Kidney capillary endothelial cell (primary cell): ENCODE measurements at regions not wholly inside any gene's neighbourhood (a gene's known extent, or its start where the extent isn't known, plus 50 kb on each side); places are given as distances from the start of the nearest gene placed in this dataset.

Experiments used
- DNase-seq: peaks from one replicate; pipeline ENCODE4 v3.0.0-alpha.2; 2018; ENCODE audit warnings: low spot score

DNA sequence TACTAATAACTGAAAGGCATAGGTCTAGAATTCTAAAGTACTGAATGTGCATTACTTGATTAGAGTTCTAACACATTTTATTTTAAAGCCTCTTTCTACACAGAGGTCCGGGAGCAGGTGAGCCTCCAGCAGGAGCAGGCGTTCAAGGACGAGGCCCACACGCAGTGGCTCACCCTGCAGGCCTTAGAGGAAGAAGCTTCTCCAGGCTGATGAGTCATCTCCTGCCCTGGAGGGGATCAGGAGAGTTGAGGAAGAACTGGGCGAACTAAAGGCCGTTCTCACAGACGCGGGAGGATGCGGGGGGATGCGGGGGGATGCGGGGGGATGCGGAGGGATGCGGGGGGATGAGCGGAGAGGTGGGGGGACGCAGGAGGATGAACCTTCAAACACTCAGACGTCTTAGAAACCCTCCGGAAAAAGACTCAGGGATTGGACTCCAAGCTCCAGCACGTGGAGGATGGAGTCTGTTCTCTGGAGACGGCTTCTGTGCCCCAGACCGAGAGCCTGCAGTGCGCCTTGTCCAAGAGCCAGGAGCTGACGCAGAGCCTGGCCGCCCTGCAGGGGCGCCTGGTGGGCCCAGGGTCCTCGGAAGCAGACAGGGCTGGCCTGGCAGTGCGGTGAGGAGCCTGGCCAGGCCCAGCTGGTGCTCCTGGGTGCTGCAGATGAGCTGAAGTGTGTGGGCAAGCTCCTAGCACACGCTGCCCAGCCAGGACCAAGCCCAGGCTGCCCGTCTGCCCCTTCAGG lies 433.7 kb upstream of the TPK1 start:
- DNase-seq, result no peak

DNA sequence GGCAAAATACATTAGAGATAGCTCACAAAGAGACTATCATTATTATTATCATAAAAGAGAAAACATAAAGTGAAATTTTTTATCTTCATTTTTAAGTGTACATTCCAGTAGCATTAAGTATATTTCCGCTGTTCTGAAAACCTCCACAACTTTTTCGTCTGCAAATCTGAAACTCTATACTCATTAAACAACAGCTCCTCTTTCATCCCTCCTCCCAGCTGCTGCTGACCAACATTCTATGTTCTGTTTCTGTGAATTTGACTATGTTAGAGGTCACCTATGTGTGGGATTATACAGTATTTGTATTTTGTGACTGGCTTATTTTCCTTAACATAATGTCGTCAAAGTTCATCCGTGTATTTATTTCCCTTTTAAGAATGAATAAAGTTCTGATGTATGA lies 429.3 kb upstream of the TPK1 start:
- no peak for DNase-seq

GRCh38 chr7:145263886-145264285 lies 428.0 kb upstream of the TPK1 start:
- DNase-seq, result no peak

GRCh38 chr7:145252031-145252430 lies 416.2 kb upstream of the TPK1 start:
- no peak for DNase-seq

DNA sequence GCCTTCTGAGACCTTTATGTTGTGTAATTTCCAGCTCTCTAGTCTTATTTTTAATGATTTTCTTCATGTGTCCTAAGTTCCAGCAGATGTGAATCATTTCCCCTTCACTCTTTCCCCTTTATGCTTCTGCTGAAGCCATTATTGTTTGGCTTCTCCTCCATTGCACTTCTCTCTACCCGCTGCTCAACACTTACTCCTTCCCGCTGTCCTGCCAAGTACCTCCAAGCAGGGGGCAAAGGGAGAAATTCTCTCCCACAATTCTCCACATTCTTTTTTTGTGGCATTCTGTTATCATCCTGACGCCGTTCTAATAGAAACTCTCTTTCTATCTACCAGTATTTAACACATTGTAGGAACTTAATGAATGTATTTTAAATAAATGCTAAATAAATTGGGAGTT lies 388.9 kb upstream of the TPK1 start:
- DNase-seq, result no peak

DNA sequence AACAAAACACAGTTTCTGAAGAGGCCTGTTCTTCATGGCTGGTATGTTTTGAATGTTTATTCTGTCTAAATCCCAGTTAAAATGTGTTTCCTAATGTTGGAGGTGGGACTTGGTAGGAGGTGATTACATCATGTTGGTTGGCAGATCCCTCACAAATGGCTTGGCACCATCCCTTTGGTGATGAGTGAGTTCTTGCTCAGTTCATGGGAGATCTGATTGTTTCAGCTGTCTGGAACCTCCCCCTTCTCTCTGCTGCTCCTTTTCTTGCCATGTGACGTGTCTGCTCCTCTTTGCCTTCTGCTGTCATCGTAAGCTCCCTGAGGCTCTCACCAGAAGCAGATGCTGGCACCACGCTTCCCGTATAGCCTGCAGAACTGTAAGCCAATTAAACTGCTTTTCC lies 383.6 kb upstream of the TPK1 start:
- no peak for DNase-seq

- DNase-seq, result no peak
These were observed 381.0 kb upstream of the TPK1 start for GRCh38 chr7:145216866-145217265.

DNA sequence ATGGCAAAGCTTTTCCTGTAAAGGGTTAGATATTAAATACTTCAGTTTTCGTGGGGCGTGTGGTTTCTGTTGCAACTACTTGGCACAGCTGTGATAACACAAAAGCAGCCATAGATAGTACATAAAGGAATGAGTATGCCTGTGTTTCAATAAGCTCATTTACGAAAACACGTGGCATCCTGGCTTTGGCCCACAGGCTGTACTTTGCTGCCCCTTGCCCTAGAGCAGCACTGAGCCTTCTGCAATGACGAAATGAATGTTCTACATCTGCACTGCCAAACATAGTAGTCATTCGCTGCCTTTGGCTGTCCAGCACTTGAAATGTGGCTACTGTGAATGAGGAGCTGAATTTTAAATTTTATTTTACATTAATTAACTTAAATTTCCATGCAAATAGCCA lies 376.2 kb upstream of the TPK1 start:
- DNase-seq, result no peak

DNA sequence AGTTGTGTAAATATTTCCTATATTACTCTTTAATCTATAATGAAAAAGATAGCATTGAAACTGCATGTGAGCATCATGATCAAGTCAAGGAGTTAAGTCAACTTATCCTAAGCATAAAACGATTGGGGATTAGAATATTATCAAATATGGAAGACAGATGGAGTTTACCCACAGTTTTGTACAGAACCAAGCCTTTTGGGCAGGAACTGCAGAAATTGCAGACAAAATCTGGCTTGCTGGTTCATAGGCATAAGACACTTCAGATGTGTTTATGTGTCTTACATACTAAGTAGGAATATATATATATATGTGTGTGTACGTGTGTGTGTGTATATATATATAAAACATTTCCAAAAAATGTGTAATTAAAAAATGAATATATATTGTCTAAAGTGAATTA lies 375.4 kb upstream of the TPK1 start:
- no peak for DNase-seq

DNA sequence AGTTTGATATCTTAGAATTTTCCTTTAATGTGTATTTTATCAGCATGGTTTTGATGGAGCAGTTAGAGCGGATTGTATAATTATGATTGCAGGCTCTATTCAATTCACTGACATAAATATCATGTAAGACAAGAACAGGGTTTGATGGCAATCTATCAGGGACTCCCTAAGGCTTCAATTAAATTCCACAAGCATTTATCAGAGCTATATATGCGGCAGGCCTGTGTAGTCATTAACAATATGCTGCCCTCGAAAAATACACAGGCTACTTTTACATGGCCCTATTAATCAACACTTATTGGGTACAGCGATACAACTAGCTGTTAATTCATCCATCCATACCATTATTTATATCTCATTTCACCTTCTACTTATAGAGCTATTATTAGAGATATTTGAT lies 358.1 kb upstream of the TPK1 start:
- no peak for DNase-seq

- no peak for DNase-seq
These were observed 349.1 kb upstream of the TPK1 start for GRCh38 chr7:145184956-145185355.

DNA sequence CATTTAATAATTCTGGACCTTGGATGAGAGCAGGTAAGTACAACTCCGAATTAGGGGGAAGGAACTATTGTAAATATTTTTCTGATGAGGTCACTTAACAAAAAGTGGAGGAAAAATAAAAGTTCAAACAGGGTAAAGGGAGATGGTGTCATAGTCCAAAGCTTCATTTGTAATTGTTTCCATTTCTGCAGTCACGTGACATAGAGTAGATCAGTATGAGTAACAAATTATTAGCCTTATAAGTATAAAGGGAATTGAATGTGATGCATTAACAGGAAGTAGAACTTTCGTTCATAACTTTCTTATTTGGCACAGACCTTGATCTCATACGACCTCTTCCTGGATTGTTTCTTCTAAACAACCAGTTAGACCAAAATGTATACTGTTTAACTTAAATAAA lies 347.2 kb upstream of the TPK1 start:
- no peak for DNase-seq

GRCh38 chr7:145175366-145175765 lies 339.5 kb upstream of the TPK1 start:
- DNase-seq, result no peak

DNA sequence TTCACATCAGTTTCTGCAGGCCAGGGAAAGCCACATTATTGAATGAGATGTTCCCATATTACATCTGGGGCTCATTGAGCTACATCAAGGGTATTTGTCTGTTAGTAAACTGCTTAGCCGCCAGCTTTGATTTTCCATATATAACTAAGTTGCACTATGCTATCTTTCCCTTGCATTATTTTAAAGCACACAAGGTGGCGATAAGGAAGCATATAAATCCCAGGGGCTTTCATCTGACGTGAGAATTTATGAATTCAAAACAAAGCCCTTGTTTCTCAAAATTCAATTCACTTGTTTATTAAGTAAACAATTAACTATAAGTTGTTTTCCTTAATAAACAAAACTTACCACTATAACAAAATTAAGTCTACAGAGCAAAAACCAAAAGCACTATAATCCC lies 334.1 kb upstream of the TPK1 start:
- no peak for DNase-seq

DNA sequence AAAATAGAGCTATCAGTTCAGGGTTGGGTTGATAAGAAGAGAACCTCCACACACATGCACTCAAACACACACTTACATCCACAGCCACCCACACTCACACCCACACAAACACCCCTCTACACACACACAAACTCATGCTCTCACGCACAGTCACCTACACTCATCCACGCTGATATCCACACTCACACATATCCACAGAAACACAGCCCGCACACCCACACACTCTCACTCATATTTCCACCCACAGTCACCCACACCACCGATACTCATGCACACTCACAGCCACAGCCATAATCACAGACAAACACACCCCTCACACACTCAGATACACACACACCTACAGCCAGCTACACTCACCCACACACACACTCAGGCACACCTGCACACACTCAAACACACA lies 333.0 kb upstream of the TPK1 start:
- DNase-seq, result no peak

GRCh38 chr7:145168427-145168826 lies 332.6 kb upstream of the TPK1 start:
- DNase-seq, result no peak

- no peak for DNase-seq
These were observed 321.0 kb upstream of the TPK1 start for GRCh38 chr7:145156834-145157233.

- DNase-seq, result no peak
These were observed 316.7 kb upstream of the TPK1 start for GRCh38 chr7:145152589-145152988.

- DNase-seq, result no peak
These were observed 315.8 kb upstream of the TPK1 start for GRCh38 chr7:145151676-145152075.

DNA sequence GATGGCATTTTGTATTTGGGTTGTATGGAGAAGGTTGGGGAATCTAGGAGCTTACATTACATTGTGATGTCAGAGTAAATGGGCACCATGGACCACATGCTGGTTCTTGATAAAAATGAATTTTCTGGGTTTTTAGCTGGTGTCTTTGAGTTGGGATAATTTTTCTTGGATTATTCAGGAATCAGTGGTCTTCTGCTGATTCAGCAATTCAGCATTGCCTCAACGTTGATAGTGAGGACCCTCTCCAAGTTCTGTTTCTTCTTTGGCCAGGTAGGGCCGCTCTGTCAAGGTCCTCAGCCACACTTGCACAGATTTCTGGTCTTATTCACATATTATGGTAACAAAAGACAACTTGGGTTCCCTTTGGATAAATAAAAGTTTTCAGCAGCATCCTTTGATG lies 312.0 kb upstream of the TPK1 start:
- DNase-seq, result no peak

GRCh38 chr7:145143685-145144084 lies 307.8 kb upstream of the TPK1 start:
- no peak for DNase-seq

DNA sequence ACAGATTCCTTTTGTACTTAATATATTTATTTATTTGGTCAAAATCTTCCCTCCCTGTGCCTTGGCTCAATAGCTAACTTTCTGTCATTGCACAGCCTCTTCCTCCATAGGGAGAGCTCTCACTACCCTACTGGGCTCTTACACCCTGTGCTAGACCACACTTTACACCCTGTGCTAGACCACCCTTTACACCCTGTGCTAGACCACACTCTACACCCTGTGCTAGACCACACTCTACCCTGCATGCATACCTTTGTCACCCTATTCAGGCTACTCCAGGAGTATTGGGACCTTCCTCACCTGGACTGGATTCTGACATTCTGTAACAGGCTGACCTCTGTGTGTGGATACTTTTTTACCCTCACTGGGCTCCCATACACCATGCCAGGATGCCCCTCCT lies 298.5 kb upstream of the TPK1 start:
- no peak for DNase-seq

DNA sequence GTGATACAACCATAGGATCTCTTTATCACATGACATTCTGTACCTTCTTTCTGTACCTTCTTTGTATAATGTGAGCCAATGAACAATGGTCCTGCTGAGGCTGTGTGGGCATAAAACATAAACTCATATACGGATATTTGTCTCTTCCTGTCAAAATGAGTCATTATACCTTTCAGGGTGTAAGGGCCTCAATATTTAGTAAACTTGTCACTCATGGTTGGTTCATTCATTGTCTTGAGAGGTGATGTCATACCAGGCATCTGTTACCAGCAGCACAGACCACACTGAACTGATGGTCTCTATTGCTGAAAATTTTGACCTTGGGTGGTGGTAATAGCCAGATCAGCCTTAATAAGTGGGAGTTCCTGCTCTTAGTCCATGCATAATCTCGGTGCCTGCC lies 287.6 kb upstream of the TPK1 start:
- no peak for DNase-seq

DNA sequence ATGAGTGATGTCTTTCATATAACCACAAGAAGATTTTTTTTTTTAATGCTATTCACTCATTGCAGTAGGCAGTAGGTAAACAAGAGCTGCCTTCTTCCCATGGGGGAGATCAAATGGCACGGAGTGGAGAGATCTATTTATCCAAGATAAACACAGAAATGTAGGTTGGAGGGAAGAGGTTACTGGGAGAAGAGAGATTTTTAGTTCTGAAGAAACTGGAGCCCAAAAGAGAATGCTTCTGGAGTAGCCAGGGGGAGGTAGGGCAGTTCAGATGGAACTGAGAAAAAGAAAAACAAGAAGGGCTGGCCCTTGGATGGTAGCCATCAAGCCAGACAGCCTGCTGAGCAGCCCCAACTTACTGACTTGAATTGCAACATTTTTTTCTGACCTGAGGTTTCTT lies 270.1 kb upstream of the TPK1 start:
- DNase-seq, result no peak

- no peak for DNase-seq
These were observed 269.7 kb upstream of the TPK1 start for GRCh38 chr7:145105561-145105960.
